UCSD-AML1 (cell line): ENCODE measurements at regions not wholly inside any gene's neighbourhood (a gene's known extent, or its start where the extent isn't known, plus 50 kb on each side); places are given as distances from the start of the nearest gene placed in this dataset.
"Not testable (repeated sequence)": the region's sequence is repeated elsewhere in the genome, so short reads cannot be mapped to it uniquely, and the experiment has no call there.

Experiments
- DNase-seq: peaks from one replicate; lab custom pipeline; 2025; ENCODE audit not compliant: unreplicated experiment; lab: John Stamatoyannopoulos, UW

DNA sequence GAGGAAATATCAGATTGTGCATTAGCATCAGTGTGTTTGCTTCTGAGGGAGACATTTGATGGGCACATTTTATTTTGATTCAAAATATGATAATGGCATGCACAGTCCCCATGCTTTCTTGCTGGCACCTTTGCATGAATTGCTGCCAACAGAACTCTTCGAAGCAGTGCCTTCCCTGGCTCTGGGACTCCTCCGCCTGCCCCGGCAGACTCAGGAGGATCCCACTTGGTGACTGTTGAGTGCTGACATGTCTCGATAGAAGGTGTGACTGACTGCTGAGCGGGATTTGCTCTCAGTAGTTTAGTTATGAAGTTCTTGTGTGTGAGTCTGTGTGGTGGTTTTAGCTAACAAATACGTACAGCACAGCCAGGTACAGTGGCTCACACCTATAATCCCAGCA, 239.7 kb downstream of the FGF9 start:
- no peak for DNase-seq

DNA sequence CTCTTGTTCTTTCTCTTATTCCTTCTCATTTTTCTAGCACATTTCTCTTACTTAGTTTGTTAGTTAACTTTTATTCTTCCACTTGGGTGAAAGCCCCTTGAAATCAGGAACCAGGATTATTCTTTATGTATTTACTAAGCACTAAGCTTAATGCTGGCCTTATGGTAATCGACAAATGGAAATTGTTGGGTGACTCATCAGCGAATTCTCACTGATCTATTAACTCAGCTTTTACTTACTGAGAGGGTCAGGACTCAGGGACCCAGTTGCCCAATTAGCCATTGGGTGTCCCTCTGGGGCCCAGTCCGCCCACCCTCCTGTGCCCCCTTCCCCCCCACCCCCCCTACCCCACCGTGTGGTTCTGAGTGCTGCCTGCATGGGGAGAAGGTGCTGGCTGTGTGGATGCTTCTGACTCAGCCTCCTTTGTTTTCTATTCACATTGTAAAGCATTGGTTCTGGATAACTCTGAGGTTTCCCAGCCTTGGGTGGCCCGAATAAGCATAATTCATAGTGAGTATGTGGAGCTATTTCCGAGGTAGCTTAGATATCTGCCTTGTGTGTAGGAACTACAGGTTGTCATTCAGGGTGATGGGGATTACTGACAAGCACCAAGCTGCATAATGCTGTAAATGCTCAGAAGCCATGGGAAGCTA, 240.9 kb downstream of the FGF9 start:
- DNase-seq, result no peak

DNA sequence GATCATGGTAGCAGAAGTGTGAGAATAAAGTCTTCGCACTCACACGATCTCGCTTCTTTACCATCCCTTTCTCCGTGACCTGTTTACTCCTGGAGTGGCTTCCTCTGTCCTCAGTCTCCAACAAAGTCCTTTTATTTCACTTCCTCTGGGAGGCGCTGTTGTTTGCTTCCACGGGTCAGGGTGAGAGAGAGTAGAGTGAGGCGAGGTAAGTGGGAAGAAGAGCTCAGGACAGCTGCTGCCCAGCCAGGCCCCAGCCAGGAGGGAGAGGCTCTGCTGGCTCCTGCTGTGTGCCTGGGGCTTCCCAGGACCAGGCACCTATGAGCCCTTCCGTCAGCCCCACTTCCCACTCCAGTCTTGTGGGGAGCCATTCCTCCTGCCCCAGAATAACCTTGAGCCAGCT, 242.1 kb downstream of the FGF9 start:
- DNase-seq, result no peak

DNA sequence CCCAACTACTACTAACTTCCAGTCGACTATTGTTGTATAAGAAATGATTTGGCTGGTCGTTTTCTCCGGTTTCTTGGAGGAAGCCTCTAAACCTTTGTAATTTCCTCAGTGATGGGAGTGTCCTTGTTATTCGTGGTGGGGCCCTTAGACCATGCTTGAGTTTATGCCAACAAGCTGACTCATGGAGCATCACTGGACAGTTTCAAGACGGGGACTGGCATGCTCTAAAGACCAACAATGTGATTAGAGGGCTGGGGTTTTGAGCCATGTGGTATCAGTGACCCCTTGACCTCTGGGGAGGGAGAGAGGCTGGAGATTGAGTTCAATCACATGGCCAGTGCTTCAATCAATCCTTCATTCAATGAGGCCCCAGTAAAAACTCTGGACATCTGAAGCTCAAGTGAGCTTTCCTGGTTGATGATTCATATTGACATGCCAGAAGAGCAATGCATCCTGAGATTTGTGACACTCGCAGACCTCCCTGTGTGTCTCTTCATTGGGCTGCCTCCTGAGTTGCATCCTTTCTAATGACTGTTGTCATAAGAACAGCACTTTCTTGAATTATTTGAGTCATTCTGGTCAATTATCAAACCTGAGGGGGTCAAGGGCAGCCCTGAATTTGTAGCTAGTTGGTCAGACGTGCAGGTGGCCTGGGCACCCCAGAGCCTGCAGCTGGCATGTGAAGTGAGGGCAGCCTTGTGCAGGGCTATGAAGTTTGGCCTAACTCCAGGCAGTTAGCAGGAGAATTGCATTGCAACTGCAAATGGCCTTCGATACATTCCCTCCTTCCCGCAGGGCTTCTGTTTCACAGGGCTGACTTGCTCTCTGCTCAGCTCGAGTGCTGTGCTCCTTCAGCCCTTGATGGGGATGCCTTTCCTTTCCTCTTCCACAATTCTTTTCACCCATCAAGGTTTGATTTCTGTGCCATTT, 246.5 kb downstream of the FGF9 start:
- DNase-seq, result no peak

DNA sequence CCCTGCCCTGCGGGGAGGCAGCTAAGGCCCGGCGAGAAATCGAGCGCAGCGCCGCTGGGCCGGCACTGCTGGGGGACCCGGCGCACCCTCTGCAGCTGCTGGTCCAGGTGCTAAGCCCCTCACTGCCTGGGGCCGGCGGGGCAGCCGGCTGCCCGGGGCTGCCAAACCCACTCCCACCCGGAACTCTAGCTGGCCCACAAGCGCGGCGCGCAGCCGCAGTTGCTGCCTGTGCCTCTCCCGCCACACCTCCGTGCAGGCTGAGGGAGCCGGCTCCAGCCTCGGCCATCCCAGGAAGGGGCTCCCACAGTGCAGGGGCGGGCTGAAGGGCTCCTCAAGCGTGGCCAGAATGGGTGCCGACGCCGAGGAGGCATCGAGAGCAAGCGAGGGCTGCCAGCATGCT, 249.9 kb downstream of the FGF9 start:
- DNase-seq, result not testable (repeated sequence)

DNA sequence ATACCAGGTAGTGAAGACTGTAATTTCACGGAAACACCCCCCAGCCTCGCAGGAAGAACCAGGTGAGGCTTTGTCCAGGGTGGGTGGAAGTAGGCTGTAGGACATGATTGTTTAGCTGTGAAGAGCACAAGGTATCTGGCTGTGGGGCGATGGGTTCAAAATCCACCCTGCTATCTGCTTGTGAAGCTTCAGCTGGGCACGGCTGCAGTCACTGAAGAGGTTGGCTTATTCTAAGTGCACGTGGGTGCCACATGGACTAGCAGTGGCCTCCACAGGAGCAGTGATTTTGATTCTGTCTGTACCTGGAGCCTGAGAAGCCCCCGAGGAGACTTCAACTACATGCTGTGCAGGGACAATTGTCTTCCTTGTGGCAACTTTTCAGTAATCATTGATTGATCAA, 254.1 kb downstream of the FGF9 start:
- no peak for DNase-seq

DNA sequence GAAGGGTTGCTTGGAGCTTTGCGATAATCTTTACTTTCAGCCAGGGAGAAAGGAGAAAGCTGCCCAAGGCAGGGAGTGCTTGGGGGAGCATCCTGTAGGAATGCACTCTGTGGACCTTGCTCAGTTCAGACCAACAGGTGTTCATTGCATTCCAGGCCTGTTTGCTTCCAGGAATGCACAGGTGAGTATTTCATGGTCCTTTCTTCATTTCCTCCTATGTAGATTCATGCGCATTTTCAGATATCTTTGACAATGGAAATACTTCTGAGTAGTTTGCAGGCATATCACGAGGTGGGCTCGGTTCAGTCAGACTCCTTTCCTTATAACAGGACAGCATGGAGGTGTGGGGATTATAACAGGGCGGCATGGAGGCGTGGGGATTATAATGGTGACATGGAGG, 254.8 kb downstream of the FGF9 start:
- no peak for DNase-seq

DNA sequence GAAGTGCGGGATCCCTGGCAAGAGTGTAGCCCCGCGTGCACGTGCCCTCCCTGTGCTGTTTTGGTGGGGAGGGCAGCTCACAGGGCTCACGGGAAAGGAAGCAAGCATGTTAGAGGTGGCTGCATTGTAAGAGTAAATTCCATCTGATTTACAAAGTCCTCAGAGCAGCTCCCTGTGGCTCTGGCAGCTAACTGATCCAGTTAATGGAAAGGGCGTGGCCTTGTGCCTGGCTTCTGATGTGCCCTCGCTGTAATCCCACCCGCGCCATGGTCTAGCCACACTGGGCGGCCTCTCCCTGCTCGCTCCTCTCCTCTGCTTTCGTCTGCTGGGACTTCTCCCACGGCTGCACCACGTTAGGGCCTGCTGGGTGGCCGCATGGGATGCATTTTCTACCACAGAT, 258.5 kb downstream of the FGF9 start:
- DNase-seq, result no peak

DNA sequence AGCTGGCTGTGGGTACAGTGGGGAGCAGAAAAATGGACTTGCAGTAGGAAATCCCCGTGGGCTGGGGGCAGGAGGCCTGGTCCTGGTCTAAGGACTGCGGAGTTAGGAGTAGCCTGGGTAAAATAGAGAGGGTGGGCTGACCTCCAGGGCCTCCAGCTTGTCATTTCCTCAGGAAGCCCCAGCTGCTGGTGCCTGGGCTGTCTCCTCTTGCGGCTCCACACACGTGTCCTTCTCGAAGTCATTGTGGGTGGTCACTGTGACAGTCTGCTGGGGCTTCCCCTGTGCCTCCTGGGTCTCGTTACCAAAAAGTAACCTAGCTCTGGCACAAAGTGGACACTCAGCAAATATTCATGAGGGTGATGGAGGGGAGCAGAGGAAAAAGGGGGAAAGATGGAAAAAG, 259.7 kb downstream of the FGF9 start:
- no peak for DNase-seq

DNA sequence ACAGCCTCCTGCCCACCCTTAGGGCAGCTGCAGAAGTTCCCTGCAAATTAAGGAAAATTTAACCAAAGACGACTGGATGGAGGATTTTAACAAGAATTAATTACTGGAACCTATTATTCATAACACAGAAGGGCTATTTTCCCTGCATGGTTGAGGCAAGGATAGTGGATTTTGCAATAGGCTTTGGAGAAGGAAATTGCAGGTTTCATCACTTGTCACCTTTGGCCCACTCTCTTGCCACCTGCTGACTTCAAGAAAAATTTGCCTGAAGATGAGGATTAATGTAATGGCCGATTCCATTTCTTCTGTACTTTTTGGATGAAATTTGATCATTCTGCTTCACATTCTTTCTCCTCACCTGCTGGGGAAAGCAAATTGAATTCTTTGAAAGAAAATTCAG, 261.7 kb downstream of the FGF9 start:
- DNase-seq, result no peak

DNA sequence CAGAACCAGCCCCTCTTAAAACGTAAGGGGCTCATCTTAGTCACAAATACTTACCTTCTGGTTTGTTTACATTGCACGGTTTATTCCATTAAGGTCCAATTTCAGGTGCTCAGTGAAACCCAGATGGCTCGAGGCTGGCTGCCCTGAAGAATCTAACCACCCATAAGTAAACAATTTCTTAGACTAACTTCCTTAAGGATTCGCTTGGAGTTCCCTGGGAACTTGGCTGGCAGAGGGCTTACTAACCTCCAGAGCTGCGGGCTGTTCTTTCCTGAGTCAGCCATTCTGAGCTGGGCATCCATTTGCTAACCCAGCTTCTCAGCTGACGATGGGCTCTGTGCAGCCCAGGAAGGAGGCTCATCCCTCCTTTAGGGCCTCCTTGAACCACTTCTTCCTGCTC, 262.1 kb downstream of the FGF9 start:
- DNase-seq, result no peak

DNA sequence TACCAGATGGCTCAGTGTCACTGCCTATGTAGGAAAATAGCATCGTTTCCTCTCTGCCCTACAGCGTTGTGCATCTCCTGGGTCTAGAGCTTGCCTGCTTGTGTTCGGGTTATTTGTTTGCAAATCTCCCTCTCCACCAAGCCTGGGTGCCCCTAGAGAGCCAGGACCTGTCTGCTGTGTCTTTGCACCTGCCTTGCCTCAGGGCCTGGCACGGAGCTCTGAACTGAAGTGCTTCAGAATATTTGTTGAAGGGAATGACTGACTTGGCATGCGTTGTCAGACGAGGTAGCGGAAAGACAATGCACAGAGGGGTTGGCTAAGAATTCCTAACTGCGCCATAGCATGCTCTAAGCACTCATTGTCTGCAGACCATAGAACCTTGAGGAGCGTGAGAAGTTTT, 263.4 kb downstream of the FGF9 start:
- no peak for DNase-seq

DNA sequence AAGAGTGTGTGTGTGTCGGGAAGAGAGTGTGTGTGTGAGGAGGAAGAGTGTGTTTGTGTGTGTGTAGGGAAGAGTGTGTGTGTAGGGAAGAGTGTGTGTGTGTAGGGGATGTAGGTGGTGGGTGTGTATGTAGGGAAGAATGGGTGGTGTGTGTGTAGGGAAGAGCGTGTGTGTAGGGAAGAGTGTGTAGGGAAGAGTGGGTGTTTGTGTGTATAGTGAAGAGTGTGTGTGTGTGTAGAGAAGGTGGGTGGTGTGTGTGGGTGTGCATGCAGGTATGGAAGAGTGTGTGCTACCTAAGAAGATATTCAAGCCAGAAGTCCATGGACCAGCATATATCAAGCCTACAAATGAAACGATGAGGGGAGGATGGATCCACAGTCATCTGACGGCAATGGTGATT, 265.8 kb downstream of the FGF9 start:
- DNase-seq, result no peak

DNA sequence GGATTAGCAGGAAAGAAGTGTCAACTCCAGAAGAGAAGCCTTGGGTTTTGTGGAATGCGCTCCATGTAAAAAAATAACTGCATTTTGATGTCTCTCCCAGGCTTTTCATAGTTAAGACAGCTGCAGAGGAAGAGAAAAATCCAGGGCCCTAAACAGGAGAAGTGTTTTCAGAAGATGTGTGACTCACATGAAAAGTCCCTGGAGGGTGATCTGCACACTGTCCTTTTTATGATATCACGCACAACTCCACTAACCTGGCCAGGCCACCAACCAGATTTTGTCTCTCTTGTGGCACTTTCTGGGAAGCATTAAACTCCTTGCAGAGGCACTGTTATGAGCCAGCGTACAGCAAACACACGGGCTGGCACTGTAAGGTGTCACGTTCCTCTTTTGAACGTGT, 267.3 kb downstream of the FGF9 start:
- DNase-seq, result no peak

DNA sequence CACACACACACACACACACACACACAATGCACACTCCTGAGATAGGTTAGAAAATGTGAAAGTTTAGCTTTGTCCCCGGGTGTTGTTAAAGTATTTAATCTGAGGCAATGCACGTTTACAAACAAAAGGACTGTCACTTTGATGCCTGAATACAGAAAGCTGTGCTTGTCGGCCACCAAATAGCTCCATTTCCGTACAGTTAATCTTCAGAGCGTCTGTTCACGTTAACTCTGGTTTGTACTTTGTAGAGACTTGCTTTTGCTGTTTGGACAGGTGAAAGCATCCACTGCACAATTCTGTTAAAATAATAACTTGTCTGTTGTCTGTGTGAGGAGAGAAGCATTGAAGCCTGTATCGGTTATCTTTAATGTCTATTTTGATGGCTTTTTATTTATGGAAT, 267.8 kb downstream of the FGF9 start:
- DNase-seq, result no peak

DNA sequence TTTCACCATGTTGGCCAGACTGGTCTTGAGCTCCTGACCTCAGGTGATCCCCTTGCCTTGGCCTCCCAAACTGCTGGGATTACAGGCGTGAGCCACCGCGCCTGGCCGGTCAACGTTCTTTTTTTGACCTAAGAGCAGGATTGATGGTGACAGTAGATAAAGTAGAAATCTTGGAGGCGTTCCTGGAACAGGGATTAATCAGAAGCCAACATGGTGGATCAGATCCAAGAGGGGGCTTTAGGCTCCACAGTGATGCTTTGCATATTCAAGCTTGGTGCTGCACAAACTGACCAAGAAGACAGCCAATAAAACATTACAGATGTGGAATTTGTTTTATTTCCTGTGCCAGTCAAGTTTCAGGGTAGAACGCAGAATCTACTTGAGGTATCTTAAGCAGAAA, 271.2 kb downstream of the FGF9 start:
- DNase-seq, result no peak

DNA sequence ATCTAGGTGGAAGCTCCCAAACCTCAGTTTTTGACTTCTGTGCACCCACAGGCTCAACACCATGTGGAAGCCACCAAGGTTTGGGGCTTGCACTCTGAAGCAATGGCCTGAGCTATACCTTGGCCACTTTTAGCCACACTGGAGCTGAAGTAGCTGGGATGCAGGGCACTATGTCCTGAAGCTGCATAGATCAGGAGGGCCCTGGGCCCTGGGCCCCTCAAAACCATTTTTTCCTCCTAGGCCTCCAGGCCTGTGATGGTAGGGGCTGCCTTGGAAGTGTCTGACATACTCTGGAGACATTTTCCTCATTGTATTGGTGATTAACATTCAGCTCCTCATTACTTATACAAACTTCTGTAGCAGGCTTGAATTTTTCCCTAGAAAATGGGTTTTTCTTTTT, 273.7 kb downstream of the FGF9 start:
- no peak for DNase-seq

DNA sequence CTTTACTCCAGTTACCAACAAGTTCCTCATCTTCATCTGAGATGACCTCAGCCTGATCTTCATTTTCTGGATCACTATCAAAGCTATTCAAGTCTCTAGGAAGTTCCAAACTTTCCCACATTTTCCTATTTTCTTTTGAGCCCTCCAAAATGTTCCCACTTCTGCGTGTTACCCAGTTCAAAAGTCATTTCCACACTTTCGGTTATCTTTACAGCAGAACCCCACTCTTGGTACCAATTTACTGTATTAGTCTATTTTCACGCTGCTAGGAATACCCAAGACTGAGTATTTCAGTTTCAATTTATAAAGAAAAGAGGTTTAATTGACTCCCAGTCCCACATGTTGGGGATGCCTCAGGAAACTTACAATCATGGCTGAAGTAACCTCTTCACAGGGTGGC, 274.3 kb downstream of the FGF9 start:
- DNase-seq, result no peak

DNA sequence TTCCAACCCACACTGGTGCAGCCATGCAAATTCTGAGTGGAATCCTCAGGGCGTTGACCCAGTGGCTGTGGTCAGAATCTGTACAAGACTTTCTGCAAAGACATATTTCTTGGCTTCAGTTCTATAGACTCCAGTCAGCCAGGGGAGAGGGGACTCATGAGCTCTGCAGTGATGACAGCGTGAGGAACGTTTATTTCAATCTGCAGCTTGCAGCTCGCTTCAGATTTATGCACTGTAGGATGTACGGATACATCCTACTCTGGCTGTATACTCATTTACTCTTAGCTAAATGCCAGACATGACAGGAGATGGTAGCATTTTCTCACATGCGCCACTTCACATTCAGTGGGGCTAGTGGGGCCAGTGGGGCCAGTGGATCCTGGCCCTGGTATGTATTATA, 276.1 kb downstream of the FGF9 start:
- no peak for DNase-seq

DNA sequence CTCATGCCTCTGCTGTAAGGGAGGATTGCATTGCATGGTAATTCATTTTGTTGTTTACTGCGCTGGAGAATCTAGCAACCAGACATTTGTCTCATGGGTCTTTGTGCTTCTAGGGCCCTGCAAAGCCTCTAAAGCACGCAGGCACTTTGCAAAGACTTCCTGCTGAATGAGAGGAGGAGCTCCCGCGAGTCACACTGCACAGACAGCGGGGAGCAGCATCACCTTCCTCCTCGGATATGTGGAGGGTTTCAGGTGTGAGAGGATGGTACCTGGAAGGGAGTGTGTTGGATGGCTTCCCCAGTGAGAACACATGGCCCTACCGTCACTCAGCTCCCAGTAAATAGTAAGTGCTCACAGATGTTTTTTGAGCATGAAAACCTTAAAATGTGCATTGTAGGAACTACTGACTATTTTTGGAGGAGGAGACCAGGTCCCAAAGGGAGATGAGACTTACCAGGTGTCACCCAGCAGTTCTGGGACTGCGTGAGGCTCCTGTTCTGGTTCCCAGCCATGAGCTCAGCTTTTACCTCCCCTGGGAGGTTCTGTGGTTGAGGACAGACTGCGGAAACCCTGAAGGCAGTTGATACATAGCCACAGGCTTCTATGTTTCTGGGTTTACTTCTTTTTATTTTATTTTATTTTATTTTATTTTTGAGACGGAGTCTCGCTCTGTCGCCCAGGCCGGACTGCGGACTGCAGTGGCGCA, 278.0 kb downstream of the FGF9 start:
- DNase-seq, result no peak

DNA sequence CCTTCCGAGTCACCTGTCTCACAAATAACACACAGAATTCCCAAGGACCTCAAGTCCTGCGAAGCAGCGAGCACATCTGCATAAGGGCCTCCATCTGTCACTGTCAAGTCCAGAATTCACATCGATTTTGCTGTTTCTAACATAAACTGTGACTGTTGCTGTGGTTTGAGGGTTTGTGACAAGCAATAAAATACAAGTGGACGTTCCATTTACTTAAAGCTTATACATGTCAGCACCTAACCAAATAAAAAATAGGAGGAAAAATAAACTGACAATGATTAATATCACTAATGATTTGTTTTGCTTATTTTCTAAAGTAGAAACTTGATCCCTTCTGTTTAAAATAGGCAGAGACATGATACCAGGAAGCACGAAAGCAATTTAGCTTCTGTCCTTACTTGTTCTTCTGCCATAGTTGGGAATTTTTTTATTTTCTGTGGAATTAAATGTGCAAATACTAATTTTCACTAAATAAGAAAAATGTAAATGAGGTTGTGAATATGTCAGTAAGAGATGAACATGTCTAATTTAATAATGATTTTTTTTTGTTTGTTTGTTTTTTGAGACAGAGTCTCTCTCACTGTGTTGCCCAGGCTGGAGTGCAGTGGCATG, 279.1 kb downstream of the FGF9 start:
- no peak for DNase-seq

DNA sequence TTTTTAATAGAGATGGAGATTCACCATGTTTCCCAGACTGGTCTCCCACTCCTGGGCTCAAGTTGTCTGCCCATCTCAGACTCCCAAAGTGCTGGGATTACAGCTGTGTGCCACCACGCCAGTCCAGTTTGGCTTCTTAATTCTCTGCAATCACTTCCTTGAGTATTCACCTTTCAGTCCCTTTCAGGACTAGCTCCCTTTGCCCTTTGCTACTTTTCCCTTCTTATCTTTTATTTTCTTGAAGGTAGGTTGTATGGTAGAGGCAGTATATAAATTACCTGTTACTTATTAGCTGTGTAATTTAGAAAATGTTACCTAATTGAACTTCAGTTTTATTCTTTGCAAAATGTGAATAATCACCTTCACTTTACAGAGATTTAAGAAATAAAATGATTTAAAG, 285.8 kb downstream of the FGF9 start:
- DNase-seq, result no peak
